Activated T-cell treated with anti-CD3 and anti-CD28 coated beads, Interleukin-2, amount 50 U/mL, for 48 hours (primary cell): ENCODE measurements at regions not wholly inside any gene's neighbourhood (a gene's known extent, or its start where the extent isn't known, plus 50 kb on each side); places are given as distances from the start of the nearest gene placed in this dataset.

Source experiments
- DNase-seq, 2 experiments: peaks; one replicate each; pipeline ENCODE4 v3.0.0-alpha.2; 2020

- DNase-seq: no peak
These were observed 116.1 kb downstream of the TMEM174 start for GRCh38 chr5:73288803-73289720.

- no peak for DNase-seq
These were observed 113.9 kb downstream of the TMEM174 start for GRCh38 chr5:73286896-73287295.

GRCh38 chr5:73284985-73285384, 112.0 kb downstream of the TMEM174 start:
- no peak for DNase-seq

- DNase-seq: no peak
These were observed 111.3 kb downstream of the TMEM174 start for GRCh38 chr5:73284220-73284795.

- no peak for DNase-seq
These were observed 109.9 kb downstream of the TMEM174 start for GRCh38 chr5:73282923-73283322.

GRCh38 chr5:73282383-73282782, 109.4 kb downstream of the TMEM174 start:
- DNase-seq: no peak

- no peak for DNase-seq
These were observed 108.1 kb downstream of the TMEM174 start for GRCh38 chr5:73280821-73281746.

GRCh38 chr5:73280386-73280785, 107.4 kb downstream of the TMEM174 start:
- no peak for DNase-seq

- DNase-seq: no peak
These were observed 106.8 kb downstream of the TMEM174 start for GRCh38 chr5:73279805-73280204.

- no peak for DNase-seq
These were observed 105.7 kb downstream of the TMEM174 start for GRCh38 chr5:73278693-73279092.

- DNase-seq: no peak
These were observed 102.1 kb downstream of the TMEM174 start for GRCh38 chr5:73274881-73275663.

- DNase-seq: no peak
These were observed 101.1 kb downstream of the TMEM174 start for GRCh38 chr5:73274121-73274520.

- DNase-seq: no peak
These were observed 100.5 kb downstream of the TMEM174 start for GRCh38 chr5:73273379-73274050.

GRCh38 chr5:73272351-73272750, 99.4 kb downstream of the TMEM174 start:
- no peak for DNase-seq

- DNase-seq: no peak
These were observed 95.8 kb downstream of the TMEM174 start for GRCh38 chr5:73268826-73269225.

- DNase-seq: no peak
These were observed 94.9 kb downstream of the TMEM174 start for GRCh38 chr5:73267766-73268435.

GRCh38 chr5:73266925-73267765, 94.2 kb downstream of the TMEM174 start:
- no peak for DNase-seq

GRCh38 chr5:73266176-73266738, 93.3 kb downstream of the TMEM174 start:
- no peak for DNase-seq

GRCh38 chr5:73265641-73266040, 92.6 kb downstream of the TMEM174 start:
- no peak for DNase-seq

- DNase-seq: no peak
These were observed 91.6 kb downstream of the TMEM174 start for GRCh38 chr5:73264631-73265030.
